Endothelial cell of umbilical vein (primary cell): ENCODE measurements at regions not wholly inside any gene's neighbourhood (a gene's known extent, or its start where the extent isn't known, plus 50 kb on each side); places are given as distances from the start of the nearest gene placed in this dataset.

Experiments
- CTCF ChIP-seq, 2 donors: IDR thresholded peaks; 1 replicate in 1 of 2; 2 replicates in 1 of 2; pipeline ENCODE4 v1.5.1; 2011; ENCODE audit warnings: low read length in 2 of 2, mild to moderate bottlenecking in 2 of 2, moderate library complexity in 2 of 2, control low read depth in 1 of 2, inconsistent platforms in 1 of 2, low read depth in 1 of 2; ENCODE audit not compliant: insufficient read depth in 1 of 2; ENCODE audit errors: extremely low read depth in 1 of 2
- EZH2 ChIP-seq: IDR thresholded peaks from 2 replicates; pipeline ENCODE4 v1.6.1; 2012; ENCODE audit warnings: borderline replicate concordance, low read depth, mild to moderate bottlenecking, moderate library complexity, low read length, inconsistent platforms; ENCODE audit not compliant: severe bottlenecking

GRCh38 chr9:135307300-135307699 is 172.3 kb upstream of the PPP1R26 start:
- TF ChIP-seq EZH2 (no peak), CTCF (IDR thresholded peaks at IDR 0.05; ENCODE audit: extremely low read depth in 1 of 2, insufficient read depth in 1 of 2, low read depth in 1 of 2, low read length in 2 of 2) (no peak)
